Kidney (tissue), 13 donors: ENCODE measurements at regions not wholly inside any gene's neighbourhood (a gene's known extent, or its start where the extent isn't known, plus 50 kb on each side); places are given as distances from the start of the nearest gene placed in this dataset.

Source experiments
- DNase-seq, 5 donors: peaks; one replicate each; pipeline ENCODE4 v3.0.0-alpha.2; 2013 to 2020
- FAIRE-seq: peaks from 2 replicates; lab custom pipeline; 2012; peaks lifted over from hg19 to GRCh38; lab: Jason Lieb, UNC
- H3K27ac ChIP-seq, 2 donors: one replicate each; pipeline ENCODE4 v1.7.0; 2013; ENCODE audit warnings: low read depth in 2 of 2, low read length in 2 of 2, inconsistent platforms in 1 of 2
- H3K27me3 ChIP-seq: one replicate; pipeline ENCODE4 v1.7.1; 2013; ENCODE audit warnings: low read length, inconsistent platforms; ENCODE audit not compliant: control insufficient read depth, insufficient read depth
- H3K36me3 ChIP-seq, 3 donors: one replicate each; pipeline versions ENCODE4 v1.7.0 to v1.7.1; 2013; ENCODE audit warnings: low read length in 3 of 3, control low read depth in 1 of 3, inconsistent platforms in 1 of 3; ENCODE audit not compliant: insufficient read depth in 3 of 3, control insufficient read depth in 2 of 3
- H3K4me1 ChIP-seq, 3 donors: one replicate each; pipeline versions ENCODE4 v1.7.0 to v1.7.1; 2013; ENCODE audit warnings: low read length in 3 of 3, inconsistent platforms in 1 of 3, low read depth in 1 of 3; ENCODE audit not compliant: control insufficient read depth in 2 of 3, insufficient read depth in 2 of 3
- H3K4me3 ChIP-seq, 3 donors: one replicate each; pipeline versions ENCODE4 v1.7.0 to v1.8.1; 2013; ENCODE audit warnings: low read length in 3 of 3, control low read depth in 1 of 3, inconsistent platforms in 1 of 3
- H3K9ac ChIP-seq, 3 donors: one replicate each; pipeline versions ENCODE4 v1.7.0 to v1.7.1; 2013; ENCODE audit warnings: low read length in 3 of 3, control low read depth in 1 of 3, inconsistent platforms in 1 of 3
- H3K9me3 ChIP-seq, 3 donors: one replicate each; pipeline versions ENCODE4 v1.7.0 to v1.7.1; 2013; ENCODE audit warnings: low read length in 3 of 3, control low read depth in 1 of 3, inconsistent platforms in 1 of 3; ENCODE audit not compliant: control insufficient read depth in 2 of 3, insufficient read depth in 1 of 3
- CTCF ChIP-seq: IDR thresholded peaks from 3 replicates; pipeline ENCODE4 v1.5.1; 2012; ENCODE audit warnings: mild to moderate bottlenecking, moderate library complexity, borderline replicate concordance; ENCODE audit not compliant: insufficient read depth; ENCODE audit errors: extremely low read depth
- intact Hi-C: fragments of 100-400 bp; cut with DNase I; formaldehyde crosslinking; loops from one replicate; pipeline ENCODE4 v1.11.1; 2022
- donor health status: control.
- donor health status: control.
- donor health status: control.
- donor health status: control.
- donor health status: control.
- donor health status: DM: yes; HTN: yes; CAD: no.
- donor health status: Normal renal cell carcinoma (clear cell type).

GRCh38 chr6:4658486-4658885 is 117.7 kb upstream of the CDYL start:
- H3K9me3 ChIP-seq, result no peaks in the 10 kb centered on the region
- H3K36me3 ChIP-seq, result no peaks in the 10 kb centered on the region
- TF ChIP-seq CTCF, result no peak
- H3K27me3 ChIP-seq, result no peaks in the 10 kb centered on the region
- no peak for DNase-seq
- no peaks in the 10 kb centered on the region for H3K4me1 ChIP-seq
- no peak overlapping the region for H3K27ac ChIP-seq
- no peak for FAIRE-seq
- no peak overlapping the region for H3K9ac ChIP-seq
- H3K4me3 ChIP-seq, result no peak overlapping the region
- intact Hi-C loops, result no loop called here

GRCh38 chr6:4656106-4656505 is 120.1 kb upstream of the CDYL start:
- Histone ChIP-seq H3K27me3 (no peaks in the 10 kb centered on the region), H3K9me3 (peaks cover 0 to 5% (median 0%) of the 10 kb centered on the region in 3 donors), H3K9ac (no peak overlapping the region), H3K27ac (no peak overlapping the region), H3K36me3 (no peaks in the 10 kb centered on the region), H3K4me3 (no peak overlapping the region), H3K4me1 (no peaks in the 10 kb centered on the region)
- intact Hi-C loops, result no loop called here
- TF ChIP-seq CTCF, result no peak
- FAIRE-seq (no peak), DNase-seq (no peak)

GRCh38 chr6:4655196-4656025 is 120.8 kb upstream of the CDYL start:
- no peak for TF ChIP-seq CTCF
- Histone ChIP-seq H3K36me3 (no peaks in the 10 kb centered on the region), H3K4me3 (no peak overlapping the region), H3K4me1 (no peaks in the 10 kb centered on the region), H3K27me3 (no peaks in the 10 kb centered on the region), H3K27ac (no peak overlapping the region), H3K9ac (no peak overlapping the region), H3K9me3 (peaks cover 0 to 5% (median 0%) of the 10 kb centered on the region in 3 donors)
- intact Hi-C loops, result no loop called here
- DNase-seq (no peak), FAIRE-seq (no peak)

GRCh38 chr6:4653141-4653540 is 123.1 kb upstream of the CDYL start:
- no peak overlapping the region for H3K9ac ChIP-seq
- no peaks in the 10 kb centered on the region for H3K27me3 ChIP-seq
- H3K4me3 ChIP-seq, result no peak overlapping the region
- DNase-seq (no peak), FAIRE-seq (no peak)
- no peaks in the 10 kb centered on the region for H3K36me3 ChIP-seq
- intact Hi-C loops, result no loop called here
- peaks cover 0 to 5% (median 0%) of the 10 kb centered on the region in 3 donors for H3K9me3 ChIP-seq
- H3K27ac ChIP-seq, result no peak overlapping the region
- TF ChIP-seq CTCF, result no peak
- no peaks in the 10 kb centered on the region for H3K4me1 ChIP-seq
